GM15510 (cell line): ENCODE measurements at regions not wholly inside any gene's neighbourhood (a gene's known extent, or its start where the extent isn't known, plus 50 kb on each side); places are given as distances from the start of the nearest gene placed in this dataset.

Experiments used
- POLR2A ChIP-seq: IDR thresholded peaks from 3 replicates; pipeline ENCODE4 v1.6.1; 2011; ENCODE audit warnings: borderline replicate concordance; ENCODE audit not compliant: insufficient read length; ENCODE audit errors: extremely low read depth

GRCh38 chr14:105666420-105666819 is 140.0 kb downstream of the TMEM121 start:
- TF ChIP-seq POLR2A = no peak

- no peak for TF ChIP-seq POLR2A
Measured at GRCh38 chr14:105682956-105683570, 156.7 kb downstream of the TMEM121 start.

DNA sequence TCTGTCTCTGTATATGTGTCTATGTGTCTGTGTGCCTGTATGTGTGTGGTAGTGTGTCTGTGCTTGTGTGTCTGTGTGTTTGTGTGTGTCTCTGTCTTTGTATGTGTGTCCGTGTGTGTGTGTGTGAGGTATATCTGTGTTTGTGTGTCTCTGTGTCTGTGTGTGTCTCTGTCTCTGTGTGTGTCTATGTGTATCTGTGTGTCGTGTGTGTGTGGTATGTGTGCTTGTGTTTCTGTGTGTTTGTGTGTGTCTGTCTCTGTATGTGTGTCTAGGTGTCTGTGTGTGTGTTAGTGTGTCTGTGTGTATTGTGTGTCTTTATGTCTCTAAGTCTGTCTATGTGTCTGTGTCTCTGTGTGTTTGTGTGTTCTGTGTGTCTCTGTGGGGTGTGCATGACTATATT is 158.6 kb downstream of the TMEM121 start:
- no peak for TF ChIP-seq POLR2A

DNA sequence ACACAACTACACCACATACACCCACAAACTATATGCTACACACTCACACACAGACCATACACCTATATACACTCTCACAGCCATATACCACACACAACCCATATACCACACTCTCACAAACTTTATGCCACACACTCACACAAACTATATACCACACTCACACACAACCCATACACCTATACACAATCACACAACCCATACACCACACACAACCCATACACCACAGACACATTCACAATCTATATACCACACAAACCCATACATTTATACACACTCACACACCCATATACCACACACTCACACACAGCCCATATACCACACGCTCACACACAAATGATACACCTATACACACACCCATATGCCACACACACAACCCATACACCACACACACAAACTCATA is 163.3 kb downstream of the TMEM121 start:
- no peak for TF ChIP-seq POLR2A

- no peak for TF ChIP-seq POLR2A
Measured at GRCh38 chr14:105690671-105691070, 164.3 kb downstream of the TMEM121 start.

DNA sequence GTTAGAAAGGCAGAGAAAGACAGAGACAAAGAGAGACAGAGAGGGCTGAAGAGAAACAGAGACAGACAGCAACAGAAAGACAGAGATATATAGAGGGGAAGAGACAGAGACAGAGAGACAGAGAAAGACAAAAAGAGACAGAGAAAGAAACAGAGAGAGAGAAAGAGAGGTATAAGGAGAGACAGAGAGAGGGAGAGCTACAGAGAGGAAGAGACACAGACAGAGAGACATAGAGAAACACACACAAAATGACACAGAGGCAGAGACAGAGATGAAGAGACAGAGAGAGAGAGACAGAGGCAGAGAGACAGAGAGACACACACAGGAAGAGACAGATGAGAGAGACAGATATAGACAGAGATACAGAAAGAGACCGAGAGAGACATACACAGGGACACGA is 168.6 kb downstream of the TMEM121 start:
- no peak for TF ChIP-seq POLR2A

DNA sequence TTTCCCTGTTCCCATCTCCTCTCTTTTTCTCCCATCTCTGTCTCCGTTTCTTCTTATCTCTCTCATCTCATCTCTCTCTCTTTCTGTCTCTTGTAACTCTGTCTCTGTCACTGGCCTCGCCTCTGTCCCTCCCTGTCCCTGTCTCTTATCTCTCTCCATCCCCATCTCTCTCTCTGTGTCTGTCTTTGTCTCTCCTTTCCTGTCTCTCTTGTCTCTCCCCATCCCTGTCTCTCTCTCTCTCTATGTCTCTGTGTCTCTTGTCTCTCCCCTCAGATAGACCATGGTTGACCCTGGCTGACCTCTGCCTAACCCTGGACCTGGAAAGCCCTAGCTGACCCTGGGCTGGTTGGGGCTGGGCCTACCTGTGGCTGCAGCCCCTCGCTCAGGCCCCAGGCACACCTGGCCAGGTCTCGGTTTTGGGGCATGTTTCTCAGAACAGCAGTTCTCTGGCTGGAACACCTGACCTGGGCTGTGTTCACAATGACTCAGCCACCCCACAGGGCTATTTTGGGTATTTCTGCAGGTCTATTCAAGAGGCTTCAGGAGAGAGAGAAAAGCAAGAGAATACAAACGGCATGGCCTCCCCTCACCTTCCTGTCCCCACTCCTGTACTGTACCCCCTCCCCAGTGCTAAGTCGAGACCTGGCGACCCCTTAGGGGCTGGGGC is 174.4 kb downstream of the TMEM121 start:
- TF ChIP-seq POLR2A = peak; percentile 37

DNA sequence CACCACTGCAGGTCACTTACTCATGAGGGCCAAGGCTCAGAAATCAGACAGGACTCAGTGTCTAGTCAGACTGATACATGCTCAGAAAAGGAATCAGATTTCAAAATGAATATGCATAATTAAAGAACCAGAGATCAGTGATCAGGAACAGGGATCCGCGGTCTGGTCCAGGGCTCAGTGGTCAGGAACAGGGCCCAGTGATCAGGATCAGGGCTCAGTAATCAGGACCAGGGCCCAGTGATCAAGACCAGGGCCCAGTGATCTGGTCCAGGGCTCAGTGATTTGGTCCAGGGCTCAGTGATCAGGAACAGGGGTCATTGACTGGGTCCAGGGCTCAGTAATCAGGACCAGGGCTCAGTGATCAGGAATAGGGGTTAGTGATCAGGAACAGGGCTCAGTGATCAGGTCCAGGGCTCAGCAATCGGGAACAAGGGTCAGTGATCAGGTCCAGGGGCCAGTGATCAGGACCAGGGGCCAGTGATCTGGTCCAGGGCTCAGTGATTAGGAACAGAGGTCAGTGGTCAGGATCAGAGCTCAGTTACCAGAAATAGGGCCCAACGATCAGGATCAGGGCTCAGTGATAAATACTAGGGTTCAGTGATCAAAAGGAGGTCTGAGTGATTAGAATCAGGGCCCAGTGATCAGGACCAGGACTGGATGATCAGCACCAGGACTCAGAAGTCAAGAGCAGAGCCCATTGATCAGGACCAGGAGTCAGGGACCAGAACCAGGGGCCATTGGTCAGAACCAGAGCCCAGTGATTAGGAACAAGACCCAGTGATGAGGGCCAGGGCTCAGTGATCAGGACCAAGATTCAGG is 175.3 kb downstream of the TMEM121 start:
- no peak for TF ChIP-seq POLR2A

DNA sequence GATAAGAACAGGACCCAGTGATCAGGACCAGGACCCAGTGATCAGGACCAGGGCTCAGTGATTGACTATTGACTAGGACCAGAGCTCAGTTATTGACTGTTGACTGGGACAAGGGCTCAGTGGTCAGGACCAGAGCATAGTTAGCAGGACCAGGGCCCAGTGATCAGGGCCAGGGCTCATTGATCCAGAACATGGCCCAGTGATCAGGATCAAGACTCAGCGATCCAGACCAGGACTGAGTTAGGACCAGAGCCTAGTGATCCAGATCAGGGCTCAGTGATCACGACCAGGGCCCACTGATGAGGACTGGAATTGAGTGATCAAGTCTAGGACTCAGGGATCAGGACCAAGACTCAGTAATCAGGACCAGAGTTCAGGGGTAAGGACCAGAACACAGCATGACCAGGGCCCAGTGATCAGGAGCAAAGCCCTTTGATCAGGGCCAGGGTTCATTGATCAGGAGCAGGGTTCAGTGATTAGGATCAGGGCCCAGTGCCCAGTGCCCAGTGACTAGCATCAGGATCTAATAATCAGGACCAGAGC is 176.0 kb downstream of the TMEM121 start:
- TF ChIP-seq POLR2A = no peak

DNA sequence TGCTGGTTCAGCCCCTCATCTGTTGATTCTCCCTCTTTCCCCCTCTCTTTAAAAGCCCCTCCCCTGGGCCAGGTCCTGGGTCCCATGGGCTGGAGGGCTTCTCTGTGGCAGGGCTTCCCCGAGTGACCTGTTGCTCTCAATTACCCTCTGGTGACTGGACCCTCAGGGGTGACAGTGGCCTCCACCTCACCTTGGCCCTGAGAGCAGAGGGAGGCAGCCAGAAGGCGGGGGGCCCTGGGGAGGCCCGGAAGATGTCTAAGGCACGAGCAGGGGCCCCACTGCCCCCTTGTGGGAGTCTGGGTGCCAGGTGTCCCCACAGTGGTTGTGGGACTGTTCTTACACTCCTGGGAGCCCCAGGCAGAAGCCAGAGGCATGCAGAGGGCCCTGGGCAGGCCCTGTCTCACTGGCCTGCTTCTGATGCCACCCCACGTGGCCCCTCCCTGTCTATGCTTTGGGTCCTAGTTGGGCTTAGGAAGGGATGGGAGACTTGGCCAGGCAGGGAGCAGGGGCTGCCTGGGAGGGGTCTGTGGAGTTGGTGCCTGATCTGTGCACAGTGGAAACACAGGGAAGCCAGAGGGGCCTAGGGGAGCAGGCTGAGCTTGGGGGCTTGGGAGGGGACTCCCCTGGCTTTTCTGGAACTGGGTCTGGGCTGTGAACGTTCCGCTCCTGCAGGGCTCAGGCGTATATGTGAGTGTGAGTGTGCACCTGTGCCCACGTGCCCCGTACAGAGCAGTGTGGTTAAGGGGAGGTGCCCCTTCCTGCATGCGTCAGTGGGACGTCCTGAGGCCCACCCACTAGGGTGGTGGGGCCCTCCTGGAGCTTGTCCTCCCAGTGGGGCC is 179.7 kb downstream of the TMEM121 start:
- peak; percentile 7 for TF ChIP-seq POLR2A

GRCh38 chr14:105709281-105710118 is 183.1 kb downstream of the TMEM121 start:
- no peak for TF ChIP-seq POLR2A

DNA sequence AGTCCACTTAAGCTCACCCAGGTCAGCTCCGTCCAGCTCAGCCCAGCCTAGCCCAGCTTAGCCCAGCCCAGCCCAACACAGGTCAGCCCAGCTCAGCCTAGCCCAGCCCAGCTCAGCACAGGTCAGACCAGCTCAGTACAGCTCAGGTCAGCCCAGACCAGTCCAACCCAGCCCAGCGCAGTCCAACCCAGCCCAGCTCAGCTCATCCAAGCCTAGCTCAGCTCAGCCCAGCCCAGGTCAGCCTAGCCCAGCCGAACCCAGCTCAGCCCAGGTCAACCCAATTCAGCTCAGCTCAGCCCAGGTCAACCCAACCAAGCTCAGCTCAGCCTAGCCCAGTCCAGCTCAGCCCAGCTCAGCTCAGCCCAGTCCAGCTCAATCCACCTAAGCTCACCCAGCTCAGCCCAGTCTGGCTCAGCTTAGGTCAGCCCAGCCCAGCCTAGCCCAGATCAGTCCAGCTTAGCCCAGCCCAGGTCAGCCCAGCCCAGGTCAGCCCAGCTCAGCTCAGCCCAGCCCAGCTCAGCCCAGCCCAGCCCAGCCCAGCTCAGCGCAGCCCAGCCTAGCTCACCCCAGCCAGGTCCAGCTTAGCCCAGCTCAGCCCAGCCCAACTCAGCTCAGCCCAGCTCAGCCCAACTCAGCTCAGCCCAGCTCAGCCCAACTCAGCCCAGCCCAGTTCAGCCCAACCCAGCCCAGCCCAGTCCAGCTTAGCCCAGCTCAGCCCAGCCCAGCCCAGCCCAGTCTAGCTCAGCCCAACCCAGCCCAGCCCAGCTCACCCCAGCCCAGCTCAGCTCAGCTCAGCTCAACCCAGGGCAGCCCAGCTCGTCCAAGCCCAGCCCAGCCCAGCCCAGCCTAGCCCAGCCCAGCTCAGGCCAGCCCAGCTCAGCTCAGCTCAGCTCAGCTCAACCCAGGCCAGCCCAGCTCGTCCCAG is 184.0 kb downstream of the TMEM121 start:
- TF ChIP-seq POLR2A = peak; percentile 60
